Renal cortical epithelial cell (primary cell): ENCODE measurements at regions not wholly inside any gene's neighbourhood (a gene's known extent, or its start where the extent isn't known, plus 50 kb on each side); places are given as distances from the start of the nearest gene placed in this dataset.
A peak's percentile ranks its signal among the peaks of the same experiment; 100 is the strongest.

ENCODE experiments used
- DNase-seq: peaks from one replicate; pipeline ENCODE4 v3.0.0-alpha.2; 2011; ENCODE audit warnings: low read depth

DNA sequence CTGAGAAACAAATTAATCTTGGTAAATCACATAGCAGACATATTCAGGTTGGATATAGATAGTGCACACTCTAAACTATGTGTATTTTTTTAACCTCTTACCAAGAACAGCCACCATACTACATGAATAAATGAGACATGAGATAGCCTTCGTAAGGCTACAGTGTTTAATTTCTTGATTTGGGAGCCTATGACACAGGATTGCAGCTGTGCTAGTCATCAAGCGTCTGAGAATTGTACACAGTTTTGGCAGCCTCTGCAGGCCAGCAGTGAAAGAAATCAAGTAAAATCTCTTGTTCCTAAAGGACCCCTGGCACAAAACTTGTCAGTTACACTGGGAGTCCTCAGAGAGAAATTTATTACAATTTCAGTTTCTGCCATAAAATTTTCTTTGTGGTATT lies 236.1 kb downstream of the C12orf50 start:
- no peak for DNase-seq

DNA sequence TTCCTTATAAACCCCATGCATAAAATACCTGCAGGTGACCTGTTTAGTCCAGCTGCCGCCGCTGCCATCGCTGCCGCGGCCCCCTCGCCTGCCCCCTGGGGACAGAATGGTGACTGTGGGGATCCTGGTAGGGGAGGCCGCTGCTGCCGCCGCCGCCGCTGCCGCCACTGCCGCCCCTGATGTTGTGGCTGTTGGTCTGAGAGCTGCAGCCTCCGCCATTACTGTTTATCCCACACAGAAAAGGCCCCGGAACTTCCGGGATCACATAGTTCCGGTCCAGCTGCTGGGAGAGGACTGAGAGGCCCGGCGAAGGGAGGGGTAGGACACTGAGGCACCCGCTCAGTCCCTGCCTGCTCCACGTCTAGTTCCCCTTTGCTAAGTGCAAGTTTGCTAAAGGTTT lies 244.9 kb downstream of the C12orf50 start:
- DNase-seq: no peak

DNA sequence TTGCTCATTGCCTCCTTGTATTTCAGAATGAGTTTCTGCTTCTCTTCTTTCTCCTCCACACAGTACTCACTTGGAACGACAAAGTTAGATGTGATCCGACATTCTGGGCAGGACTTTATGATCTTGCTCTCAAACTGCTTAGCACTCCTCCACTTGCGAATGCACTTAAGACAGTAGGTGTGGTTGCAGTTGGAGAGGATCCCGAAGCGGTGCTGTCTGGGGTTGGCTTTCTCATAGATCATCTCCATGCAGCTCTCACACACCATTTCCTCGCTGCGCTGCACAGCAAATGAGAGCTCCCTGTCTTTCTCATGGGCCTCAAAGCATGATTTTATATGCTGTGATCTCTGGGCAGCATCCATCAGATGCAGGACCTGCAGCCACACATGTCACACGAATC lies 245.7 kb downstream of the C12orf50 start:
- no peak for DNase-seq

DNA sequence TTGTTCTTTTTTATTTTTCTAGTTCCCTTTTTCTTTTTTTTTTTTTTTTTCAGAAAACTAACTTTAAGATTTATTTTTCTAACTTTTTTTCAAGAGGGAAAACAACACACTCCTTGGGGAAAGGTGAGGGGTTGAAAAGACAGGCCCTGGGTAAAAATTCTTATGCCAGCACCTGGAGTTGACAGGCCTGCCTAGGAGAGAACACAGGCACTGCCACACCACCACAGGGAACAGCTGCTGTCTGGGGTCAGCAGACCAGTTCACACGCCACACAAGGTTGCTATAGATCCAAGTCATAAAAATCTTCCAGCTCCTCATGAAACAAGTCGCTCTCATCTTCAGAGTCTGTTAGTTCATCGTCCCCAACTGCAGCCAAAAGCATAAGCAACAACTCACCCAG lies 246.4 kb downstream of the C12orf50 start:
- DNase-seq: no peak

DNA sequence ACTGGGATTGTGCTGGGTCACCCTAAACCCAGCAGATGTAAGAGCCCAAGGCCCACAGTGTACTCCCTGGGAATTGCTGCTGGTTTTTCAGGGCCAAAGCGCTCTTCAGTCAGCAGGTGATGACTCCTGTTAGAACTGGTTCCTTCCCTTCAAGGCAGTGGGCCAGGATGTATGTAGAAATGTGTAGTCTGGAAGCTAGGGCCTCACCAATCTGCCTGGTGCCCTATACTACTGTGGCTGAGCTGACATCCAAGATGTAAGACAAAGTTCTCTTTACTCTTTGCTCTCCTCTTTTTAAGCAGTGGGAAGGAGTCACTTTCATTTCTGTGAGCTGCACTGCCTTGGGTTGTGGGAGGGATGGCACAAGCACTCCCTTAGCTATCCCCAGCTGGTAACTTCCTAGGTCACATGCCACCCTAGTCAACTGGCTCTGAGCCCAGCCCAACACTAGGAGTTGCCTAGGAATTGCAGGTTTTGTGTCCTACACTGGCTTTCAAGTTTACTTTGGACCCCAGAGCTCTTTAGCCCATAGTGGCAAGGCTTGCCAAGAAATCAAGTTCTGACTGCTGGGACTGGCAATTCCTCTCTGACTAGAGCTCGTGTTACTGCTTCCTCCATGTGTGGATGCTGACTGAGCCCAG lies 249.2 kb downstream of the C12orf50 start:
- DNase-seq: peak; percentile 76

DNA sequence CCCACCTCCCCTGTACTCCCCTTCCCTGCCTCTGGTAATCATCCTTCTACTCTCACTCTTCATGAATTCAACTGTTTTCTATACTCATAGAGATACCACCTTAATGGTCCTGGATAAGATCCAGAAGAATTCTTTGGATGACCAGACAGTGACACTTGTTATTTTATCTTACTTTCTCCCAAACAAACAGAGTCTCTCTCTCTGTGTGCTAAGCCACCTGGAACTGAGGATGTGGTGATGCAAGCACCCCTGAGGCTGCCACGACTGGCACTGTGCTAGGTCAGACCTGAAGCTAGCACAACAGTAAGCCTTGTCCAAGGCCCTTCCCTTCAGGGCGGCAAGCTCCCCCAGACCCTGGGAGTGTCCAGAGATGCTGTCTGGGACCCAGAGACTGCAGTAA lies 250.2 kb downstream of the C12orf50 start:
- peak; percentile 97 for DNase-seq

DNA sequence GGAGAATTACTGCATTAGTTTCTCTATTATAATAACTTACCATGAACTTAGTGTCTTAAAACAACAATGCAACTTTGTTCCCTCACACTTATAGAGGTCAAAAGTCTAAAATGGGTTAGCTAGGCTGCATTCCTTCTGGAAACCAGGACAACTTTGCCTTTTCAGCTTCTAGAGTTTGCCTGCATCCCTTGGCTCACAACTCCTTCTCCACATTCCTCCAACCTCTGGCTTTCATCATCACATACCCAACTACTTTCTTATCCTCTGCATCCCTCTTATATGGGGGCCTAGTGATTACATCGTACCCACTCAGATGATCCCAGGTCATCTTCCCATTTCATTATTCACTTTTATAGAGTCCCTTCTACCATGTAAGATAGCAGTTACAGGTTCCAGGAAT lies 251.1 kb downstream of the C12orf50 start:
- no peak for DNase-seq

DNA sequence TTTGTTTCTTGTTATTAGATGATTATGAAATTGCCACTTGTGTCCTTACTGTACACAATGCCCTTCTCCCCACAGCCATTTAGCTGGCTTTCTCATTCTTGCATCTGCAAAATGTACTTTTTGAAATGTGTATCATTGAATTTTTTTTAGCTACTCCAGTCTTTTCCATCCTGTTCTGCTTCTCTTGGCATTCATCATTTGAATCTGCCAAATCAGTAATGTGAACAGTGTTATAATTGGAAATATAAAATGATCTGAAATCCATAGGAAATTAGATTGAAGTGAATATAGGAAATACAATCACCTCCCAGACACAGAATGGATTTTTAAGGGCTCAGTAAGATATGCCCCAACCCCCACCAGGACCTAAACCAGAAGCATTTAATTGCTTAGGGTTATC lies 253.4 kb downstream of the C12orf50 start:
- no peak for DNase-seq

DNA sequence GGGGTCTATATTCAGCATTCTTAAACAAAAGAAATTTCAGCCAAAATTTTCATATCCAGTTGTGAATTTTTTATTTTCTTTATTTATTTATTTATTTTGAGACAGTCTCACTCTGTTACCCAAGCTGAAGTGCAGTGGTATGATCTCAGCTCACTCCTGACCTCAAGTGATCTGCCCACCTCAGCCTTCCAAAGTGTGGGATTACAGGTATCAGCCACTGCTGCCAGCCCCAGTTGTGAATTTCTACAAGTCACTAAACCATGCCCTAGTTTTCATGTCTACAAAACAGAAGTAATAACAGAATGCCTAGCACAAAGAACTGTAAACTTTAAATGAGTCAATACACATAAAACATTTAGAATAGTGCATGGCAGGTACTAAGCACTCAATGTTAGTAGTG lies 254.2 kb downstream of the C12orf50 start:
- peak; percentile 50 for DNase-seq

DNA sequence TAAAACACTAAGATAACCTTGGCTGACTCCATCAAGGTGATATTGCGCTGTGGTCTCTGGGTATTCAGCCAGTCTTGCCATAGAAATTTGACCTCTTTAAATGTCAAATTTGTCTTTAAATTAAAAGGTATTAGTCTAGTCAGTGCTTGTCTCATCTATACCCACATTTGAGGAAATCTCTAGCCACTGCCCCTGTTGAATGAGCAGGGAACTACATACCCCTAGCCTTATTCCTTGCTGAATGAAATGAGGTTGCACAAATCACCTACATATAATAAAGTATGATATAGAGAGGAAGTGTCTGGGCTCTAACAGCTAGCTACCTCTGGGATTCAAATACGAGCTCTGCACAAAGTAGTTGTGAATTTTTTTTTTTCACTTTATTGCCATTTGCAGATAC lies 256.8 kb downstream of the C12orf50 start:
- DNase-seq: no peak

DNA sequence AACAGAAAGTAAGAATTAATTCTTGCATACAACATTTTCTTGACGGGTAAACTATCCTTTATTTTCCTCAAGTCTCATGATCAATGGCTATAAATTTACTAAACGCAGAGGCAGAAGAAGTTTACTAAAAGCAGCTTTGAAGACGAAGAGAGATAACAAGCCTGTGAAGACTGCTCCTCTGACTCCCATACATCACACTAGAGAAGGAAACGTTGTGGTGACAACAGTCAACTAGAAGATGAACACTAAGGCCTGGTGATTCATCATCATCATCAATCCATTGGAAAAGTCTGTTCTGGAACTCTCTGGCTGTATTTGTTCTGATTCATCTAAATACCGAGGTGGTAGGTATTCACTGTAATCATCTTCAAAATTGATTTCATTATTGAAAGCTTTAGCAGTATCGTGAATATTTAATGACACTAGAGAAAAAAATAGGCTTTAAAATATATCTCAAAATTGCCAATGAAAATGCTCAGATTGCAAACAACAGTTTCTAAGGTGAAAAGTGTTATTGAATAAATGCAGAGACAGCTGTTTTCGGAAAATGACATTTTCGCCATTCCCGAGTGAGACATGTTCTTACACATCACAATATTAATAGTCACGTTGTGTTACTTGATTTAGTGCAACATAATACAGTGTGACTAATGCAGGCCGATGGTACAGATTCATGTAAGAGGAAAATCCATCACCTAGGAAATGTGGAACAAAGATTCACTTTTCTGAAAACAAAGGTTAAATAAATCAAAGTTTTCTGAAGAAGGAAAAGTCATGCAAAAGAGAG lies 260.5 kb downstream of the C12orf50 start:
- DNase-seq: no peak

DNA sequence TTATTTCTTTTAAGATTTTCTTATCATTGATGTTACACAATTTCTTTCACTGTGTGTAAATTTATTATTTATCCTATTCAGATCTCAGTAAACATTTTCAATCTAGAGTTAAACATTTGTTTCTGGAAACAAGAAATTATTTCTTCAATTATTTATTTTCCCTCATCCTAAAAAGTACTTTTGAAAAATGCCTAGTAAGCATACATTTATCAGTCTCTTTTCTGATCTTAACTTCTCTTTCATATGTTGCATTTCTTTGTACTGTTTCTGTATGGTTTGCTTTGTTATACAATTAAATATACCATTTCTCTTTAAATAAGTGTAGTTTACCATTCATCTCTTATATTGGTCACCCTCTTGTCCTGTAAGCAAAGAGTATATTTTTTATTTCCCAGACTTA lies 263.2 kb downstream of the C12orf50 start:
- no peak for DNase-seq

DNA sequence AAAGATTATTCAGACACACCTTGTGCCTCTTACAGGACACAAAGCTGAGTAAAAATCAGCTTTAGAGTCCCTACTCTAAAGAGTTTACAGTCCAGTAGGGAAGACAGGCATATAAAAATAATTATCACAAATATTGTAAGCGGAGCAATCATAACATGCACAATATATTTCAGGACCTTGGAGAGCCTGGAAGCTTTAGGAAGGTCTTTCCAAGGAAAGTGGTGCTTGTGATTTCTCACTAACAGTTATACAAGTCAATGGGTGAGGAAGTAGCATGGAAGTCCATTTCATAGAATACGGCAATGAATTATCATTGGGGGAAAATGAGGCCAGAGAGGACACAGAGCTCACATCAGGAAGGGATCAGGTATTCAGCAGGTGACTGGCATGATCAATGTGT lies 268.3 kb downstream of the C12orf50 start:
- DNase-seq: no peak

DNA sequence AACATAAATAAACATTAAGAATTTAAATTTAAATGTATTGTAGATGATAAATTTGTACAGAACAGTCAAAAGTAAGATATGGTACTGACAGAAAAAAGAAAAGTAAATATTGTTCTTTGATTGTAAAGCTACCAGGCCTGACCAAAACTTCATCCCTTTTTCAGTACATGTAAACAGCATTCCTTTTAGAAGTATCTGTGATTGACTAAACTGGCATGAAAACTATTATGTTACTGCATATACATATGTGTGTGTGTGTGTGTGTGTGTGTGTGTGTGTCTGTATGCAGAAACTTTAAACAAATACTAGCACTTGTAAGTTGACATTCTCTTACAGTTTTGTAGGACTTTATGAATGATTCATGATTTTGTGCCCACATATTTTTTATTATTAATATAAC lies 270.9 kb downstream of the C12orf50 start:
- DNase-seq: no peak

DNA sequence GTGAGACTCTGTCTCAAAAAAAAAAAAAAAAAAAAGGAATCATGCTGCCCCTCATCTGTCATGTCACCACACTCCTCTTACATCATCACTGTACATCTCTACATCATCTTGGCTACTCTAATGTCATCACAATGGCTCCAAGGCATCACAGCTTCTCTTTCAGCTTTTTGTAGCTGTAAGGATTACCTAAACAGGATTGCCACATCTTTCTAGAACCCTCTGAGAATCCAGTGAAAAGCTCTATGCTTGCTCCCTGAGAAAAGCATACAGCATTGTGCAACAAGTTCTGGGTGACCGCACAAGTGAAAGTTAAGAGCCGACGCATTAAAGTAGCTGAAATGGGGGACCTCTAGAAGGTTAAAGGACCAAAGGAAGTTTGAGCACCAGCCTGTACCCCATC lies 272.5 kb downstream of the C12orf50 start:
- DNase-seq: peak; percentile 95

DNA sequence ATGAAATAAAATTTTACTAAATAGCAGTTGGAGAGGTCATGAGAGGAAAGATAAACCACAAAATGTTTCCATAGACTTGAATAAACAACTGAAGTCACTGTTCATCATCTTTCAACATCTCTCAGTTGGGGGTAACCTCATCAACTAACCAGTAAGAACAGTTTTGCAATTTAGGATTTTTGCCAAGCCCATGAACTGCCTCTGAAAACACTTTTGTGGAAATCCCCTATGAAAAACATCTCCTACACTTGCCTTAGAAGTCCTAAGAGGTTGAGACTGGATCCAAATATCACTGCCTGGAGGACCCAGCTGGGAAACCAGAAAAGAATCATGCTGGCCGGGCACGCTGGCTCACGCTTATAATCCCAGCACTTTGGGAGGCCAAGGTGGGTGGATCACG lies 273.1 kb downstream of the C12orf50 start:
- DNase-seq: peak; percentile 99

DNA sequence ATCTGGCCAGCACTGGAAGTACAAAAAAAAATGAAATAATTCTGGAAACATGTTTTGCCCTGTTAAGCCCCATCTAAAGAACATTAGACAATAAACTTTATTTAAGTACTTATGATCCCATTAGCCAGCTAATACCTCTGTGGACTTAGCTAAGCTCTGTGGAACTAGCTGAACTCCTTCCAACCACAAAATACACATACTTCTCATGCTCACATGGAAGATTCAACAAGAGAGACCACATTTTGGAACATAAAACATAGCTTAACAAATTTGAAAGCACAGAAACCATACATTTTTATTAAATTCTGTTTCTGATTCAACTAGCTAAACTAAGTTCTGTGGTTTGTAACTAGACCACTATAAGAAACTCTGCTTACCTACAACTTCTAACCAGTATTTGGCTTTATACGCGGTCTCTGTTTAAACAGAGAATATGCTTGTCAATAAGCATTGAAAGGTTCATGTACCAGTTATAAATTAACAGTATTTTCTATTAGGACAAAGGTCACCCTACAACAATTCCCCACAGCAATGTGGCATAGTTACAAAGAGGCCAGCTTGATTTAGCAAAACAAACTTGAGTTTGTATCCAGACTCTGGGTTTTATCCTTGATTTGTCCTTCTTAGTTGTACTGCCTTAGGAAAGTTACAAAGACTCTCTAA lies 300.1 kb downstream of the C12orf50 start:
- peak; percentile 85 for DNase-seq

DNA sequence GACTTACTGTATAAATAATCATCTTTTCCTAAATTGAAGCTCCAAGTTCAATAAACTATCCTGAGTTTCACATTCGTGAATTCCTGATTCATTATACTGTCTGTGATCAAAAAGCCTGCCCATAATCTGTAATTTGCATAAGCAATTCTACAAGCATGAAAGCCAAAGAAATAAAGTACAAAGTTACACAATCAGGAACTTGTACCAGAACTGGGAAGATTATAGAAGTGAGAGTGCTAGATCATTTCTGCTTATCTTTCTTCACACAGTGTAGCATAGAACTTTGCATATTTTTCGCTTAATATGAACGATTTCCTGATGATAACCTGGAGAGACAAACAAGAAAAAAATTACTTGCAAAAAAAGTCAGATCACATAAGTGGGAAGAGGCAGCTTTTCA lies 308.2 kb downstream of the C12orf50 start:
- peak; percentile 9 for DNase-seq

DNA sequence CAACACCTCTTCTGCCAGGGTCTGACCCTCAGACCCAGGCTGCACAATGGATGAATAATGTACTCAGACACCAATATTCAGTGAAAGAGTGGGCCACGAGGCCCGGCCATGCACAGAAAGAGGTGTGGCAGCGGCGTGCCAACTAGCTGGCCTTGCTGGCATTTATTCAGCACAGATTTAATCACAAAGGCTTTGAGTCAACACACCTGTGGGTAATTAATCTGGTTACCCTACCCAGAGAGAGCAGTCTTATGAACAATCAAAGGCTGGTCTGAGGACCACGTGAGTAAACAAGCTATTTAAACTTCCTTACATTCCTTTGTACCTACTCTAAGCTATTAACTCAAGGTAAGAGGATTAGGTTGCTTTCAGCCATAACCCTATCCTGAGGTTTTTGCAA lies 324.8 kb downstream of the C12orf50 start:
- peak; percentile 33 for DNase-seq

DNA sequence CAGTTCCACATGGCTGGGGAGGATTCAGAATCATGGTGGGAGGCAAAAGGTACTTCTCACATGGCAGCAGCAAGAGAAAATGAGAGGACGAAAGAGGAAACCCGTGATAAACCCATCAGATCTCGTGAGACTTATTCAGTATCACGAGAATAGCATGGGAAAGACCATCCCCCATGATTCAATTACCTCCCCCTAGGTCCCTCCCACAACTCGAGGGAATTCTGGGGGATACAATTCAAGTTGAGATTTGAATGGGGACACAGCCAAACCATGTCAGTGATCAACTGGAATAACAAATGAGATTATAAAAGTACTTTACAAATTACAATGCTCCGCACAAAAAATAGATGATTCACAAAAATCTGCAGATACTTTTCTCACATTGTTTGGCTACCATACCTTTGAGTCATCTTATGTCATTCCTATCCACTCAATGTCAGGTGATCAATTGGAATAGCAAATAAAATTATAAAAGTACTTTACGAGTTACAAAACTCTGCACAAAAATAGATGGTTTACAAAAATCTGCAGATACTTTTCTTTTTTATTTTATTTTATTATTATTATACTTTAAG lies 338.9 kb downstream of the C12orf50 start:
- peak; percentile 21 for DNase-seq

DNA sequence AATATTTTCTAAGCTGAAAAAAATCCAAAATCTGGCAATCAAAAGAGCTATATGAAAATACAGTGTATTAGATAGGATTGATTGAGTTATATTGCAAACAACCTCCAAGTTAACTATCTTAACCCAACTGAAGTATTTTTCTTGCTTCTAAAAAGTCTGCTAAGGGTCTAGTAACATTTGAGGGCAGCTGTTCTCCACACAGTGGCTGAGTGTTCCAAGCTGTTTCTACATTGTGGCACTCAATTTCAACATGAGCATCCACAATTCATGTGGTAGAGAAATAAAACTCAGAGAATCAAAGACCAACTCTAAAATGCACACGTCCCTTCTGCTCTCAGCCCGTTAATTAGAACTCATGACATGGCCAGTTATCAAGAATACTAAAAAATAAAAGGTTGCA lies 340.0 kb downstream of the C12orf50 start:
- DNase-seq: no peak

DNA sequence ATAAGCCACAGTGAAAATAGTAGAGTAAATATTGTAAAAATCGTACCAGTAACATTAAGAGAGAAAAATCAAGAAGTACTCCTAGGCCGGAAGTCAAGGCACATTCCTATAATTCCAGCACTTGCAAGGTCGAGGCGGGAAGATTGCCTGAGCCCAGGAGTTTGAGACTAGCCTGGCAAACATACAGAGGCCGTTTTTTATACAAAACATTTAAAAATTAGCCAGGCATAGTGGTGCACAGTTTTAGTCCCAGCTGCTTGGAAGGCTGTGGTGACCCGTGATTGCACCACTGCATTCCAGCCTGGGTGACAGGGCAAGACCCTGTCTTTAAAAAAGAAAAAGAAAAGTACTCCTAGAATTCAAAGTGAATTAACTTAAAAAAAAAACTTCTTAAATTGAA lies 341.8 kb downstream of the C12orf50 start:
- DNase-seq: peak; percentile 90

DNA sequence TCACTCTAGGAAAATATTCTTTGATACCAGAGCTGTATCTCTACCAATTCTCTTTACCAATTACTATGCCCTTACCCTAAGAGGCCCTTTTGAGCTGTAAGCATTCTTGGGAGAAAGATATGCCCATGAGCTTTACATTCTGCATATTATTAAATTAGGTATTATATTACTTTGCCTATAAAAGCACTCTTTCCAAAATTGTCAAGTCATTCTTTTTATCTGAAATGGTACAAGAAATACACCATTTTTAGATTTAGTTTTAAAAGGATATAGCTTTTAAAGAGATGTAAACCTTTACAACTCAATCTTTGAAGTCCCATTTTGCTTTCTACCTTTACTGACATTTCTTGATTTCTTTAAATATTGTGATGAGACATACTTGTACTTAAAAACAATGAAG lies 343.5 kb downstream of the C12orf50 start:
- no peak for DNase-seq
